ENCODE measurements at regions not wholly inside any gene's neighbourhood (a gene's known extent, or its start where the extent isn't known, plus 50 kb on each side); places are given as distances from the start of the nearest gene placed in this dataset.

- Histone ChIP-seq H3K36me3 (replicated peaks in 1 of 2; ENCODE audit: control extremely low read depth in 1 of 2, control insufficient read depth in 1 of 2, extremely low read depth in 1 of 2, insufficient read depth in 2 of 2, low read length in 1 of 2) (no peaks in the 10 kb centered on the region), H3K27me3 (replicated peaks in 1 of 4; ENCODE audit: control extremely low read depth in 1 of 4, control insufficient read depth in 3 of 4, insufficient read depth in 4 of 4, low read length in 3 of 4) (no peaks in the 10 kb centered on the region), H3K79me2 (ENCODE audit: control insufficient read depth, insufficient read depth, low read length) (no peaks in the 10 kb centered on the region), H3K4me2 (replicated peaks; ENCODE audit: low read depth, low read length, poor library complexity, severe bottlenecking) (no peak overlapping the region), H3K9me3 (ENCODE audit: control extremely low read depth in 1 of 3, control insufficient read depth in 2 of 3, insufficient read depth in 1 of 3, low read length in 2 of 3) (peaks cover 0 to 6% (median 2%) of the 10 kb centered on the region in 3 donors), H4K20me1 (ENCODE audit: control insufficient read depth, insufficient read depth, low read length, poor library complexity, severe bottlenecking) (no peaks in the 10 kb centered on the region), H3K9ac (ENCODE audit: low read length) (no peak overlapping the region), H2AFZ (ENCODE audit: insufficient read depth, low read depth, low read length, poor library complexity, severe bottlenecking) (no peak overlapping the region), H3K4me1 (ENCODE audit: control insufficient read depth in 2 of 2, insufficient read depth in 2 of 2, low read length in 2 of 2) (no peaks in the 10 kb centered on the region), H3K4me3 (ENCODE audit: control extremely low read depth in 1 of 5, extremely low read depth in 1 of 5, insufficient read depth in 1 of 5, low read depth in 2 of 5, low read length in 4 of 5) (no peak overlapping the region), H3K27ac (ENCODE audit: low read length in 2 of 2) (no peak overlapping the region)
- H3K4me3 Mint-ChIP-seq, result no peak overlapping the region
- DNase-seq, result no peak
- intact Hi-C loops (cut with micrococcal nuclease), result no loop called here
- H3K9me3 Mint-ChIP-seq (ENCODE audit: insufficient read depth), result no peaks in the 10 kb centered on the region
- ChIA-PET POLR2A (no interaction called here), CTCF (no interaction called here)
- 50% methylated on average over 1 of the region's 2 CpGs for WGBS (ENCODE audit: insufficient coverage)
- no peaks in the 10 kb centered on the region for H3K4me1 Mint-ChIP-seq
- no peak for ATAC-seq (ENCODE audit: low read depth)
- H3K27me3 Mint-ChIP-seq, result no peaks in the 10 kb centered on the region
- TF ChIP-seq EZH2 (IDR thresholded peaks at IDR 0.05; ENCODE audit: borderline replicate concordance, insufficient read depth, low read depth, low read length, poor library complexity, severe bottlenecking) (no peak), CTCF (IDR thresholded peaks at IDR 0.05) (no peak)
- no peak overlapping the region for H3K27ac Mint-ChIP-seq
Measured at GRCh38 chr18:6672821-6673308, 56.7 kb upstream of the ARHGAP28 start.

DNA sequence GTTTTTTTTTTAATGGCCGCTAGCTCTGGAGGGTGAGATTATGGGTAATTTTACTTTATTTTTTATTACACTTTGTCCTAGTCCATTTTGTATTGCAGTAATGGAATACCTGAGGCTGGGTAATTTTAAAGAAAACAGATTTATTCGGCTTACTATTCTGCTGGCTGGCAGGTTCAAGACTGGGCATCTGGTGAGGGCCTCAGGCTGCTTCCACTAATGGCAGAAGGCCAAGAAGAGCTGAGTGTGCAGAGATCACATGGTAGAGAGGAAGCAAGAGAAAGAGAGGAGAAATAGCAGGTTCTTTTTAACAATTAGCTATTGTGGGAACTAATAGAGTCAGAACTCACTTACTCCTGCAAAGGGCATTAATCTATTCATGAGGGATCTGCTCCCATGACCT is 52.4 kb upstream of the ARHGAP28 start:
- Histone ChIP-seq H3K36me3 (replicated peaks in 1 of 2; ENCODE audit: control extremely low read depth in 1 of 2, control insufficient read depth in 1 of 2, extremely low read depth in 1 of 2, insufficient read depth in 2 of 2, low read length in 1 of 2) (no peaks in the 10 kb centered on the region), H3K4me2 (replicated peaks; ENCODE audit: low read depth, low read length, poor library complexity, severe bottlenecking) (no peak overlapping the region), H3K4me3 (ENCODE audit: control extremely low read depth in 1 of 5, extremely low read depth in 1 of 5, insufficient read depth in 1 of 5, low read depth in 2 of 5, low read length in 4 of 5) (no peak overlapping the region), H3K4me1 (ENCODE audit: control insufficient read depth in 2 of 2, insufficient read depth in 2 of 2, low read length in 2 of 2) (no peaks in the 10 kb centered on the region), H2AFZ (ENCODE audit: insufficient read depth, low read depth, low read length, poor library complexity, severe bottlenecking) (no peak overlapping the region), H3K27ac (ENCODE audit: low read length in 2 of 2) (no peak overlapping the region), H3K79me2 (ENCODE audit: control insufficient read depth, insufficient read depth, low read length) (no peaks in the 10 kb centered on the region), H3K9me3 (ENCODE audit: control extremely low read depth in 1 of 3, control insufficient read depth in 2 of 3, insufficient read depth in 1 of 3, low read length in 2 of 3) (peaks cover 0 to 4% (median 2%) of the 10 kb centered on the region in 3 donors), H3K9ac (ENCODE audit: low read length) (no peak overlapping the region), H4K20me1 (ENCODE audit: control insufficient read depth, insufficient read depth, low read length, poor library complexity, severe bottlenecking) (no peaks in the 10 kb centered on the region), H3K27me3 (replicated peaks in 1 of 4; ENCODE audit: control extremely low read depth in 1 of 4, control insufficient read depth in 3 of 4, insufficient read depth in 4 of 4, low read length in 3 of 4) (no peaks in the 10 kb centered on the region)
- Mint-ChIP-seq H3K27ac (no peak overlapping the region), H3K4me1 (no peaks in the 10 kb centered on the region), H3K9me3 (ENCODE audit: insufficient read depth) (no peaks in the 10 kb centered on the region), H3K4me3 (no peak overlapping the region), H3K27me3 (no peaks in the 10 kb centered on the region)
- intact Hi-C loops (cut with micrococcal nuclease), result no loop called here
- TF ChIP-seq EZH2 (IDR thresholded peaks at IDR 0.05; ENCODE audit: borderline replicate concordance, insufficient read depth, low read depth, low read length, poor library complexity, severe bottlenecking), result no peak
- TF ChIP-seq CTCF (IDR thresholded peaks at IDR 0.05), result no peak
- ChIA-PET POLR2A (no interaction called here), CTCF (no interaction called here)
- ATAC-seq (ENCODE audit: low read depth) (no peak), DNase-seq (no peak)
- WGBS (ENCODE audit: insufficient coverage), result 100% methylated on average over 1 of the region's 2 CpGs
